MCF 10A (cell line): ENCODE measurements at regions not wholly inside any gene's neighbourhood (a gene's known extent, or its start where the extent isn't known, plus 50 kb on each side); places are given as distances from the start of the nearest gene placed in this dataset.

Source experiments
- BruUV-seq: library from RNA; stranded (reverse); fragments of 400-500 nt; replicated peaks from 2 replicates; lab custom pipeline; 2021; lab: Mats Ljungman, UMichigan
- CTCF ChIA-PET: fragments of 300-600 bp; sonication (Branson Sonifier 250); formaldehyde crosslinking; extraction: SDS; loops from one replicate; lab custom pipeline; 2021; ENCODE audit warnings: antibody characterized with exemption, inconsistent platforms; lab: Yijun Ruan, JAX
- POLR2A ChIA-PET: fragments of 300-600, 350-650 bp; sonication (Branson Sonifier 250); formaldehyde crosslinking; extraction: SDS; loops from one replicate; lab custom pipeline; 2020; ENCODE audit warnings: antibody characterized with exemption, inconsistent platforms; lab: Yijun Ruan, JAX
- DNase-seq: peaks from one replicate; pipeline ENCODE4 v3.0.0-alpha.2; 2018; ENCODE audit not compliant: unreplicated experiment
- H3K27ac Mint-ChIP-seq: one replicate; pipeline ENCODE4 v1.8.0; 2022; ENCODE audit warnings: mild to moderate bottlenecking, low read depth, mixed read lengths; ENCODE audit not compliant: unreplicated experiment
- H3K27me3 Mint-ChIP-seq: one replicate; pipeline ENCODE4 v1.8.0; 2022; ENCODE audit warnings: mixed read lengths; ENCODE audit not compliant: insufficient read depth, unreplicated experiment
- H3K36me3 Mint-ChIP-seq: one replicate; pipeline ENCODE4 v1.8.0; 2022; ENCODE audit warnings: mild to moderate bottlenecking, moderate library complexity, mixed read lengths; ENCODE audit not compliant: insufficient read depth, unreplicated experiment
- H3K4me1 Mint-ChIP-seq: one replicate; pipeline ENCODE4 v1.8.0; 2022; ENCODE audit warnings: mixed read lengths; ENCODE audit not compliant: insufficient read depth, unreplicated experiment
- H3K4me3 Mint-ChIP-seq: one replicate; pipeline ENCODE4 v1.8.0; 2022; ENCODE audit warnings: mild to moderate bottlenecking, moderate library complexity, mixed read lengths; ENCODE audit not compliant: unreplicated experiment
- H3K9me3 Mint-ChIP-seq: one replicate; pipeline ENCODE4 v1.8.0; 2022; ENCODE audit warnings: mixed read lengths; ENCODE audit not compliant: unreplicated experiment
- CTCF ChIP-seq: fragments of 200-600 bp; IDR thresholded peaks from one replicate; pipeline ENCODE4 v1.8.0; 2022; ENCODE audit warnings: antibody characterized with exemption, mild to moderate bottlenecking; ENCODE audit not compliant: unreplicated experiment
- intact Hi-C: fragments of 100-400 bp; cut with micrococcal nuclease; formaldehyde crosslinking; loops from 2 replicates; pipeline ENCODE4 v1.14.1; 2022

- Mint-ChIP-seq H3K36me3 (no peaks in the 10 kb centered on the region), H3K27me3 (no peaks in the 10 kb centered on the region), H3K4me1 (peaks cover 7% of the 10 kb centered on the region), H3K9me3 (no peaks in the 10 kb centered on the region), H3K4me3 (no peak overlapping the region), H3K27ac (no peak overlapping the region)
- BruUV-seq = no TSS peak
- intact Hi-C loops = no loop called here
- no peak for DNase-seq
- no peak for TF ChIP-seq CTCF
- POLR2A ChIA-PET = interaction anchor here (0.6 kb wide), 1 partner anchor 567 kb away, joined by 3 read pairs; no protein-coding TSS in a partner anchor
- CTCF ChIA-PET = interaction anchor here (0.7 to 1.1 kb wide), 2 partner anchors 34 to 87 kb away, joined by 4 read pairs; no protein-coding TSS in a partner anchor
These were observed 476.6 kb upstream of the TGFBR2 start for GRCh38 chr3:30129765-30130164.

- Mint-ChIP-seq H3K4me3 (no peak overlapping the region), H3K4me1 (peaks cover under 1% of the 10 kb centered on the region), H3K27me3 (no peaks in the 10 kb centered on the region), H3K36me3 (no peaks in the 10 kb centered on the region), H3K27ac (no peak overlapping the region), H3K9me3 (no peaks in the 10 kb centered on the region)
- intact Hi-C loops = no loop called here
- no peak for DNase-seq
- ChIA-PET POLR2A (interaction anchor here (0.6 kb wide), 1 partner anchor 697 kb away, joined by 3 read pairs; no protein-coding TSS in a partner anchor), CTCF (interaction anchor here (0.6 to 0.7 kb wide), 2 partner anchors 10 to 32 kb away, joined by 3 read pairs; no protein-coding TSS in a partner anchor)
- no peak for TF ChIP-seq CTCF
- no TSS peak for BruUV-seq
These were observed 476.0 kb upstream of the TGFBR2 start for GRCh38 chr3:30130391-30130790.

GRCh38 chr3:30131191-30131590, 475.2 kb upstream of the TGFBR2 start:
- ChIA-PET POLR2A (no interaction called here), CTCF (no interaction called here)
- Mint-ChIP-seq H3K4me1 (no peaks in the 10 kb centered on the region), H3K36me3 (no peaks in the 10 kb centered on the region), H3K27ac (no peak overlapping the region), H3K27me3 (no peaks in the 10 kb centered on the region), H3K4me3 (no peak overlapping the region), H3K9me3 (no peaks in the 10 kb centered on the region)
- peak; percentile 6 for DNase-seq
- TF ChIP-seq CTCF = no peak
- BruUV-seq = no TSS peak
- intact Hi-C loops = no loop called here

GRCh38 chr3:30135190-30135589, 471.2 kb upstream of the TGFBR2 start:
- Mint-ChIP-seq H3K27ac (no peak overlapping the region), H3K9me3 (no peaks in the 10 kb centered on the region), H3K4me3 (no peak overlapping the region), H3K4me1 (no peaks in the 10 kb centered on the region), H3K36me3 (no peaks in the 10 kb centered on the region), H3K27me3 (no peaks in the 10 kb centered on the region)
- intact Hi-C loops = no loop called here
- POLR2A ChIA-PET = no interaction called here
- peak; percentile 2 for DNase-seq
- BruUV-seq = no TSS peak
- TF ChIP-seq CTCF = peak; percentile 14
- CTCF ChIA-PET = interaction anchor here (0.6 to 1.3 kb wide), 7 partner anchors 17 to 1469 kb away, joined by 3 to 6 read pairs (median 3); no protein-coding TSS in a partner anchor
